HG03558 (cell line): ENCODE measurements at regions not wholly inside any gene's neighbourhood (a gene's known extent, or its start where the extent isn't known, plus 50 kb on each side); places are given as distances from the start of the nearest gene placed in this dataset.
A peak's percentile ranks its signal among the peaks of the same experiment; 100 is the strongest.

Experiments used
- ATAC-seq: cut with Tn5 transposase; IDR thresholded peaks from one replicate; pipeline ENCODE4 v1.9.1; 2021; ENCODE audit warnings: moderate number of reproducible peaks; ENCODE audit not compliant: unreplicated experiment; ENCODE audit errors: extremely low read depth

GRCh38 chr1:104905322-104905721 lies 1155.6 kb downstream of the AMY1C start:
- ATAC-seq, result no peak

- no peak for ATAC-seq
Measured at GRCh38 chr1:104906141-104906540, 1156.4 kb downstream of the AMY1C start.

GRCh38 chr1:104919188-104919587 lies 1169.5 kb downstream of the AMY1C start:
- ATAC-seq, result no peak

- no peak for ATAC-seq
Measured at GRCh38 chr1:104921525-104921924, 1171.8 kb downstream of the AMY1C start.

- ATAC-seq, result no peak
Measured at GRCh38 chr1:104923075-104923474, 1173.4 kb downstream of the AMY1C start.

- no peak for ATAC-seq
Measured at GRCh38 chr1:104929280-104929679, 1179.6 kb downstream of the AMY1C start.

GRCh38 chr1:104932030-104932915 lies 1182.6 kb downstream of the AMY1C start:
- no peak for ATAC-seq

- ATAC-seq, result no peak
Measured at GRCh38 chr1:104932949-104933679, 1183.4 kb downstream of the AMY1C start.

- ATAC-seq, result no peak
Measured at GRCh38 chr1:104933846-104934245, 1184.1 kb downstream of the AMY1C start.

GRCh38 chr1:104945406-104945805 lies 1195.7 kb downstream of the AMY1C start:
- no peak for ATAC-seq

GRCh38 chr1:104946558-104947210 lies 1197.0 kb downstream of the AMY1C start:
- no peak for ATAC-seq

GRCh38 chr1:104953555-104953954 lies 1203.9 kb downstream of the AMY1C start:
- no peak for ATAC-seq

GRCh38 chr1:104973516-104973915 lies 1223.8 kb downstream of the AMY1C start:
- no peak for ATAC-seq

- ATAC-seq, result no peak
Measured at GRCh38 chr1:104979651-104980050, 1230.0 kb downstream of the AMY1C start.

GRCh38 chr1:104987210-104987609 lies 1237.5 kb downstream of the AMY1C start:
- peak; percentile 96 for ATAC-seq

GRCh38 chr1:104989012-104989411 lies 1239.3 kb downstream of the AMY1C start:
- ATAC-seq, result no peak

- ATAC-seq, result no peak
Measured at GRCh38 chr1:104991702-104992101, 1242.0 kb downstream of the AMY1C start.

GRCh38 chr1:105000793-105001192 lies 1251.1 kb downstream of the AMY1C start:
- ATAC-seq, result no peak

GRCh38 chr1:105004515-105004914 lies 1254.8 kb downstream of the AMY1C start:
- no peak for ATAC-seq

- ATAC-seq, result no peak
Measured at GRCh38 chr1:105005594-105006195, 1256.0 kb downstream of the AMY1C start.

- no peak for ATAC-seq
Measured at GRCh38 chr1:105017587-105017986, 1267.9 kb downstream of the AMY1C start.
